BE2C (cell line): ENCODE measurements at regions not wholly inside any gene's neighbourhood (a gene's known extent, or its start where the extent isn't known, plus 50 kb on each side); places are given as distances from the start of the nearest gene placed in this dataset.

Source experiments
- DNase-seq: peaks from one replicate; pipeline ENCODE4 v3.0.0-alpha.2; 2020
- H3K27me3 ChIP-seq: fragments of 250-450 bp; sonication (Bioruptor Pico); 2 replicates; pipeline ENCODE4 v1.5.1; 2020; ENCODE audit warnings: mild to moderate bottlenecking
- H3K36me3 ChIP-seq: fragments of 250-450 bp; sonication (Bioruptor Pico); 2 replicates; pipeline ENCODE4 v1.5.1; 2020; ENCODE audit warnings: mild to moderate bottlenecking
- H3K4me1 ChIP-seq: fragments of 250-450 bp; sonication (Bioruptor Pico); 2 replicates; pipeline ENCODE4 v1.5.1; 2020
- H3K4me3 ChIP-seq: 2 replicates; pipeline ENCODE4 v1.5.1; 2011; ENCODE audit warnings: low read depth, low read length
- H3K9me3 ChIP-seq: fragments of 250-450 bp; sonication (Bioruptor Pico); 2 replicates; pipeline ENCODE4 v1.5.1; 2020
- CTCF ChIP-seq: IDR thresholded peaks from 2 replicates; pipeline ENCODE4 v1.5.1; 2012; ENCODE audit warnings: mild to moderate bottlenecking, low read depth, low read length

- H3K4me1 ChIP-seq, result no peaks in the 10 kb centered on the region
- H3K27me3 ChIP-seq, result no peaks in the 10 kb centered on the region
- DNase-seq, result peak; percentile 19
- TF ChIP-seq CTCF, result peak; percentile 31
- no peak overlapping the region for H3K4me3 ChIP-seq
- no peaks in the 10 kb centered on the region for H3K36me3 ChIP-seq
- H3K9me3 ChIP-seq, result no peaks in the 10 kb centered on the region
These were observed 477.1 kb downstream of the BTBD3 start for GRCh38 chr20:12394786-12395185.

- no peak overlapping the region for H3K4me3 ChIP-seq
- no peaks in the 10 kb centered on the region for H3K27me3 ChIP-seq
- no peaks in the 10 kb centered on the region for H3K4me1 ChIP-seq
- DNase-seq, result no peak
- no peak for TF ChIP-seq CTCF
- no peaks in the 10 kb centered on the region for H3K9me3 ChIP-seq
- H3K36me3 ChIP-seq, result no peaks in the 10 kb centered on the region
These were observed 477.7 kb downstream of the BTBD3 start for GRCh38 chr20:12395353-12395752.

DNA sequence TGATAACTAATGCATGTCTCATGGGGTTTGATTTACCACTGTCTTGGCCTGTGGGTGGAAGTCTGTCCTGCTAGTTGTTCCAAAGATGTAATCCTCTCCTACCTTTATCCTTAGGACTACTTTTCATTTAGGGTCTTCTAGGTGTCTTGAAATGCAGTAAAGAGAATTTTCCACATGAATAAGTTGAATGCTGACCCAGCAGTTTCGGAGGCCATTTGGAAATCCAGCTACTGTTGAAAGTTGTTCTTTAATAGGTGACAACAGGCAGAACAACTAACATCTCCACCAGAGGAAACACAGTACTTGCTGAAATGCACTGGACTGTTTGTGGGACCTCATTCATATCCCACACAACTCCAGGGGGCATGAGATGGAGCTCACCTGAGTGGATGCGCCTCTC, 478.1 kb downstream of the BTBD3 start:
- Histone ChIP-seq H3K4me1 (no peaks in the 10 kb centered on the region), H3K9me3 (no peaks in the 10 kb centered on the region), H3K4me3 (no peak overlapping the region), H3K36me3 (no peaks in the 10 kb centered on the region), H3K27me3 (no peaks in the 10 kb centered on the region)
- no peak for DNase-seq
- TF ChIP-seq CTCF, result no peak

GRCh38 chr20:12399110-12399836, 481.6 kb downstream of the BTBD3 start:
- H3K9me3 ChIP-seq, result no peaks in the 10 kb centered on the region
- H3K36me3 ChIP-seq, result no peaks in the 10 kb centered on the region
- H3K27me3 ChIP-seq, result no peaks in the 10 kb centered on the region
- TF ChIP-seq CTCF, result no peak
- no peak for DNase-seq
- no peaks in the 10 kb centered on the region for H3K4me1 ChIP-seq
- no peak overlapping the region for H3K4me3 ChIP-seq

DNA sequence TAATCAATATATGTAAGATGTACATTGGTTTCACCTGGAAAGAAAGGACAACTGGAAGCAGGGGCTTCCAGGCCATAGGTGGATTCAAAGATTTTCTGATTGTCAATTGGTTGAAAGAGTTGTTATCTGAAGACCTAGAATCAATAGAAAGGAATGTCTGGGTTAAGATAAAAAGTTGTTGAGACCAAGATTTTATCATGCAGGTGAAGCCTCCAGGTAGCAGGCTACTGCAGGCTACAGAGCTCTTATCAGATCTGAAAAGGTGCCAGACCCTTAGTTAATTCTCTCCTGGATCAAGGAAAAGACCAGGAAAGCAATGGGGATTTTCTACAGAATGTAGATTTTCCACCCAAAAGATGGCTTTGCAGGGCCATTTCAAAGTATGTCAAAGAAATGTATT, 487.2 kb downstream of the BTBD3 start:
- no peaks in the 10 kb centered on the region for H3K4me1 ChIP-seq
- no peak for TF ChIP-seq CTCF
- H3K9me3 ChIP-seq, result no peaks in the 10 kb centered on the region; the same call in 1 of the 2 replicates
- H3K36me3 ChIP-seq, result no peaks in the 10 kb centered on the region
- DNase-seq, result no peak
- H3K27me3 ChIP-seq, result no peaks in the 10 kb centered on the region
- H3K4me3 ChIP-seq, result no peak overlapping the region

DNA sequence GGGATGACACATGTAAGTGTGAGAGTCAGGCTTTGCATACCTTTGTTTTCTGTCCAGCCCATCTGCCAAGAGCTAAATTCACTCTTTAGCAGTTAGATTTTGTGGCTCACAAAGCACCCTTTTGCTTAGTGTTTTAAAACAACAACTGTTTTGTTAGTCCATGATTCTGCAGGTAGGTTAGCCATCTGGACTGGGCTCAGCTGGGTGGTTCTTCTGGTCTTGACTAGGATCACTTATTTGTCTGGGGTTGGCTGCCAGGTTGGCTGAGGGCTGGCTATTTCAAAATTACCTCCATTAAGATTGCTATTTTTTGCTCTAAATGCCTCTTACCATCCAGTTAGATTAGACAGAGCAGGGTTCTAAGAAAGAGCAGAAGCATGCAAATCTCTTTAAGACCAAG, 489.3 kb downstream of the BTBD3 start:
- Histone ChIP-seq H3K9me3 (no peaks in the 10 kb centered on the region; the same call in 1 of the 2 replicates), H3K4me3 (no peak overlapping the region), H3K4me1 (no peaks in the 10 kb centered on the region), H3K27me3 (no peaks in the 10 kb centered on the region), H3K36me3 (no peaks in the 10 kb centered on the region)
- TF ChIP-seq CTCF, result no peak
- DNase-seq, result no peak
